GM19397 (cell line): ENCODE measurements at regions not wholly inside any gene's neighbourhood (a gene's known extent, or its start where the extent isn't known, plus 50 kb on each side); places are given as distances from the start of the nearest gene placed in this dataset.

Source experiments
- ATAC-seq: cut with Tn5 transposase; IDR thresholded peaks from one replicate; pipeline ENCODE4 v1.9.1; 2021; ENCODE audit warnings: mild to moderate bottlenecking, moderate library complexity; ENCODE audit not compliant: unreplicated experiment

DNA sequence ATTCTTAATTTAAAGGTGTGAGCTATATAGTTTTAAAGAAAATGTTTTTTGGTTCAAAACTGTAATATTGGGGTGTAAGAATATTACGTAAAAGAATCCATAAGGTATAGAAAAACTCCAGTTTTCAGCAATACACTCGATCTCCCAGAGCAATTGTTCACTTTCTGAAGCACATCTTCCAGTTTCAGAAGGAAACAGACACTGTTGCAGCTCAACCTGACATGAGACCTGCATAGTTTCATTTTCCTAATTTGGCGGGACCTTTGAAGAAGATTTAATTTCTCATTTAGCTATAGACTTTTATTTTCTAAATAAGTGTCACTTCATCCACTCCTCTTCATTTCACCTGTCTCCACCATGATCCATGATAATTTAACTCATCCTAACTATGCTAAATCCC is 281.5 kb downstream of the HTR1B start:
- ATAC-seq = no peak

GRCh38 chr6:77180326-77180725 is 283.0 kb downstream of the HTR1B start:
- ATAC-seq = no peak

- no peak for ATAC-seq
Observed at GRCh38 chr6:77178821-77179220, 284.5 kb downstream of the HTR1B start.

DNA sequence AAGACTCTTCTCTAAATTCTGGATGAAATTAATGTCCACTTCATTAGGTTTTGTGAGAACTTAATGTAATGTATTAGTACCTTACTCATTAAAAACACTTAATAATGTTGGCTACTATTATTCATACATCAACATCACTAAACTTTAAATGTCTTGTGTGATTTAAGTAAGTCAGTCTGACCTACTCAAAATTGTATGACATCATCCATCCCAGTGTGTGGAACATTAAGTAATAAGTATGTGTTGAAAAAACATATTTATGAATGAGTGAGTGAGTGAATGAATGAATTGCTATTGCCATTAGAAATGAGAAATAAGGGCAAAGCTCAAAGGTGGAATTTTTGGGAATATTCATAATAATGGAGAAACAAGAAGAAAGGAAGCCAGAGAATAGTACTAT is 285.8 kb downstream of the HTR1B start:
- ATAC-seq = no peak

DNA sequence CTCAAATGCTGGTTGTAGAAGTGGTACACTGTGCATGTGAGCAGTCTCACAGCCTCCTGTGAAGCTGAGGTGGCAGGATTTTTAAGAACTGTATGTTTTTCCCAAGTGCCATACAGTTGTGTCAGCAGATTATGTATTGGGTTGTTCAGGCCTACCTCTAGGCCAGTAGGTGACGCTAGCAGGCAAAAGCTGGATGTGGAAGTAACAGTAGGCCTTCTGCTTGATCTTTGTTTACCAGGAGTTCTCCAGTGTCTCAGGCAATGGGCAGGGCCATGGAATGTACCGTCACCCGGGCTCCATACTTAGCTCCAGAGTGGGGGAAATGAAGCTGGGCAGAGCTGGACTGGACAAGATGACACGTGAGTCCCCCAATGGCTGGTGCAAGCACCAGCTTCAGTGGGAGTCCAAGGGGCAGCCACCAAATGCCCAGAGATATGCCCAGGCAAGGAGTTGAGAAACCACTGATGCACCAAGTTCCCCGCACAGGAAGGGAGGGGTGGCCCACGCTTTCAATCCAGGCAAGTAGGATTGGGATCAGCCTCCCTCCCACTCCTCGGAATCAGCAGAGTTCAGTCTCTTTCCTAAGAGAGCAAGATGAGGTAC is 289.7 kb downstream of the HTR1B start:
- ATAC-seq = no peak

- ATAC-seq = no peak
Observed at GRCh38 chr6:77172578-77172977, 290.7 kb downstream of the HTR1B start.

- ATAC-seq = no peak
Observed at GRCh38 chr6:77159730-77160129, 303.6 kb downstream of the HTR1B start.

DNA sequence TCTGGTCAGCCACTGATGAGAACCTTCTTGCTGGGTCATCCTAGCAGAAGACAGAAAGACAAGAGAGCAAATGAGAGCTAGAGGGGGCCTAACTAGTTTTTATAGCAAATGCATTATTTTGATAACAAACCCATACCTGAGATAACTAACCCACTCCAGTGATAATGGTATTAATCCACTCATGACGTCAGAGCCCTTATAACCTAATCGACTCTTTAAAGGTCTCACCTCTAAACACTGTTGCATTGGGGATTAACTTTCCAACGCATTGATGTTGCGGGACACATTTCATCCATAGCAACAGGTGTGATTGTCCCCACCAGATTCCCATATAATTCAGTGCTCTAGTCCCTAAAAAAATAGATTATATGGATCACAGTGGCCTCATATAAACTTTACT is 312.1 kb downstream of the HTR1B start:
- no peak for ATAC-seq

DNA sequence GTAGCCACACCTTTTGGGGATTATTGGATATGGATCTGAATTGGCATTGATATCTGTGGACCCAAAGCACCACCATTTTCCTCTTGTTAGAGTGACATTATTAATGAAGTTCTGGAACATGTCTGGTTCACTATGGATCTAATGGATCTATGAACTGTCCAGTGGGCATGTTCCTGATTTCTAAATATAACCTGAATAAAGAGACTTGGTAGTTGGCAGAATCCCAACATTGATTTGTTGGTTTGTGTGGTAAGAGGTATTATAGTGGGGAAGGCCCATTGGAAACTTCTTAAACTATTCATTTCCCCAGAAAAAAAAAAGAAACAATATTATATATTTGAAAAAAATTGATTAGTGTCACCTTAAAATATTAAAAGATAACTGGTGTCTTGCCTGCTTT is 312.6 kb downstream of the HTR1B start:
- no peak for ATAC-seq

- no peak for ATAC-seq
Observed at GRCh38 chr6:77145244-77145643, 318.0 kb downstream of the HTR1B start.

DNA sequence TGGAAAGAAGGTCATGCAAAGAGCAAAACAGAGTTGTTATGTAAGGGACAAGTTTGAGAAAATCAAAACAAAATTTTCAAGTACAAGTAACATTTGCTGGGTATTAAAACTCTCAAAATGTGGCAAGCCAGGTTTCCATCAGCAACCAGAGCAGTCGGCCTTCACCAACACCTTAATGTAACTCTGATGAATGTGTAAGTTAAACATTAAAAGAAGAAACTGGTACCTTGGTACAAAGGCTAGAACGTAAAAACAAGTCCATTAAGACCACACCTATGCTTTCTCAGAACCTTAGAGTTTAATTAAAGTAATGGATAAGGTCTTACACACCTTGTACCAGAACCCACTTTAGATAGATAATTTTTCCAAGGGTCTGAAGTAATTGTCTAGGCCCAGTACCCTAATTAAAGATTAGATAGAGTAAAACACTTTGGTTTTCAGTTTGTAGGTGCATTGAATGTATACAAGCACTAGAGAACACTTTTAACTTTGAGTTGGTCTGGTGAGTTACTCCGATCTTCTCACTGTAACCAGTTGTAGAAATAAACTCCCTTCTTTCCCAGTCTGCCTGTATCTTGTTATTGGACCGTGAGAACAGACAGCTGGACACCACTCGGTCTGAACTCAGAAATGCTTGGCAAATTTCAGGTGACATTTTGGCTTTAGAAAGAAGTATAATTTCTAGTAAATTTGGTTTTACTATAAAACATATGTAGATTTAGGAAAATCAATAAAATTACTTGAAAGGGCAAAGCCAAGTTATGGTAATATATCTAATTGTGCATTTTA is 319.4 kb downstream of the HTR1B start:
- no peak for ATAC-seq

GRCh38 chr6:77136086-77136485 is 327.2 kb downstream of the HTR1B start:
- no peak for ATAC-seq

GRCh38 chr6:77133031-77133430 is 330.3 kb downstream of the HTR1B start:
- ATAC-seq = no peak

GRCh38 chr6:77131426-77131825 is 331.9 kb downstream of the HTR1B start:
- no peak for ATAC-seq

- no peak for ATAC-seq
Observed at GRCh38 chr6:77124604-77125003, 338.7 kb downstream of the HTR1B start.

DNA sequence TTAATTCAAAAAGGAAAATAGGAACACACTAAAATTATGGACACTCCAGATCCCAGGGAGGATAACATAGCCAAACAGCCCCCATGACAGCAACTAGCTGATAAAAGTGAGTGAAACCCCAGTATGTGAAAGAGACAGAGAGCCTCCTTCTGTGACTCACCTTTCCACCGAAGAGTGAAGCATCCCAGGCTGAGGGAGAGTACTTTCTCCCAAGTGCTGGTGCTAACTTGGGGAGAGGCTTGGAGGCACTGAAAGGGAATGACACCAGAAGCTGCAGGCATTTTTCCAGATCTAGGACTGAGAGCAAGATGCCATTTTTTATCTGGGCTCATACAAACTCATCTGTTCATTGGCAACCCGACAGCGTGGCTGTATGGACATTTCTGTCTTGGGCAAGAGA is 339.8 kb downstream of the HTR1B start:
- ATAC-seq = no peak

DNA sequence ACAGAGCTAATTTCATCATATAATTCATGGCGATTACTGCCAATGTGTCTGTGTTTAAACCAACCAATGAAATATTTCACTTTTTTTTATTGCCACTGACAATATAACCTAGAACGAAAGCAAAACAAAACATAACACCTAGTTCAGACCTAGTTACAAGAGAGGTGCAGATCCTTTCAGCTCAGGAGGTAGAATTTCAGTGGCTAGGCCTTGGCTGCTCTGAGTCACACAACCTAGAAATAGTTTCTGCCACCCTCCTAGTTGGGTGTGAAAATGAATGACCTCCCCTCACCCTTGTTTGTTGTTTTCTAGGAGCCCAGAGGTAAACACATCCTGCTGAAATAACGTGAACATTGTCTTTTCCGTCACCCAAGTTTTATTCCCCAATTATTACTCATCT is 356.3 kb downstream of the HTR1B start:
- ATAC-seq = no peak

GRCh38 chr6:77105091-77105490 is 358.2 kb downstream of the HTR1B start:
- ATAC-seq = no peak

DNA sequence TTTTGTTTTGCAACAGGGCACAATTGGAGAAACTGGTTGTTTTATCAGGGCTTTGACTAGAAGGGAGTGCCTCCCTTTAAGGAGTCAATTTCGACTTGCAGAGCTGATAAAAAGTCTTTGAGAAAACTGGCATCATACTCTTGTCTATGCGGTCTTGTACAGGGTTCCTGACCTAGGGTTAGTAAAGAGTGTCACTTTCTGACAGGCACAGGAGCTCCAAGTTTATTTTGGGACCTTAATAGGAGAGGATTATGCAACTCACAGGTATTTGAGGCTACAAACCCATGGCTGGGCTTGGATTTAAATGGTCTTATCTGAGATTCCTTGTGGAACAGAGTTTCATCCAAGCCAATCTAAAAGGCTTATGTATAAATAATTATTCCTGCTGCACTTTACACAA is 365.4 kb downstream of the HTR1B start:
- no peak for ATAC-seq

DNA sequence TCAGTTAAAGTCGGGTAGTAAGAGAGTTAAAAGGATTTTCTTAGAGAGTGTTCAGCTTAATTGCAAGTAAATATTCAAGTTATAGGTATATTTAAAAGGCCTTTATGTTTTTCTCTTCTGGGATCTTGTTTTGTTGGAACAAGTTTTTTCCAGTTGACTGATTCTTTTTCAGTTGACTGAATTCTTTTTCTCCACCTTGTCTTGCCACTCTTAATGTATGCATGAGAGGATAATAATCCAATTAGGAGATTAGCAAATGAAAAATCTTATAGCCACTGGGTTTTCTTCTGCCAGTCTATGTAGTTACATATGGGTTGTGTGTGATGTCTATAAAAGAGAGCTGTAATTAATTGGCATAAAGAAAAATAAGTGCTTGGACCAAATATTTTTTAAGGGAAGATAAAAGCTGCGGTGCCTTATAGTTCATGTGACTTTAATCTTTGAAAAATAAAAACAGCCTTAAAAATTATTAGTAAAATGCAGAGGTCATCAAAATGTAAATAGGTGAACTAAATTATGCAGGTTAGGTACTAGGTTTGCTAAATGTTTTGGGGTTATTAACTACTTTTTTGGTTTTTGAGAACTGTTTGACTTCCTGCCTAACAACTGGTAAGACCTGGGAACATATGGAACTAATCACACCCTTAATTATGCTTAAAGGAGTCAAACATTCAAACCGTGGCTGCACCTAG is 367.2 kb downstream of the HTR1B start:
- no peak for ATAC-seq

DNA sequence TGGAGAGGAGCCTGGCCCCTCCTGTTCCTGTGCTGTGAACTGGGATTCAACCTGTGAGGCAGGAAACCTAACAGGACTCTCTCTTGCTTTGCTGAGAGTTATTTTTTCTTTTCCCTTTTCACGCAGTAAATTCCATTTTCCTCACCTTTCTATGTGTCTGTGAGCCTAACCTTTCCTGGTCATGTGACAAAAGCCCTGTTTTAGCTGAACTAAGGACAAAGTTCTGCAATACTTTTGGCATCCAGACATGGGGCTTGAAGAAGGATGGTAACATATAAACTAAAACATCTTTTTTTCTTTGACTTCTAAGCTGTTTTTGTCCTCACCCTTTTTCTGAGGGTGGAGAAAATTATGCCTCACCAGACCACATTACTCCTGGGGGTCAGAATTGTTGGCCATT is 368.5 kb downstream of the HTR1B start:
- no peak for ATAC-seq

- ATAC-seq = no peak
Observed at GRCh38 chr6:77092971-77093370, 370.3 kb downstream of the HTR1B start.
